Esophagus squamous epithelium (tissue), 5 donors: ENCODE measurements at regions not wholly inside any gene's neighbourhood (a gene's known extent, or its start where the extent isn't known, plus 50 kb on each side); places are given as distances from the start of the nearest gene placed in this dataset.
A peak's percentile ranks its signal among the peaks of the same experiment; 100 is the strongest.

Source experiments
- DNase-seq: peaks from one replicate; lab custom pipeline; 2025; lab: John Stamatoyannopoulos, UW
- H3K27ac ChIP-seq, 4 donors: fragments of 200-600 bp; sonication (generic); one replicate each; pipeline ENCODE4 v1.5.1; 2016 to 2019; ENCODE audit warnings: mild to moderate bottlenecking in 1 of 4
- H3K27me3 ChIP-seq, 4 donors: fragments of 200-600 bp; sonication (generic); 1 replicate in 3 of 4; 2 replicates in 1 of 4; pipeline versions ENCODE4 v1.5.1 to v1.6.0; 2017 to 2021; ENCODE audit warnings: antibody characterized with exemption in 1 of 4
- H3K36me3 ChIP-seq, 3 donors: fragments of 200-600 bp; sonication (generic); one replicate each; pipeline ENCODE4 v1.5.1; 2016 to 2019
- H3K4me1 ChIP-seq, 3 donors: fragments of 200-600 bp; sonication (generic); one replicate each; pipeline ENCODE4 v1.5.1; 2017 to 2019
- H3K4me3 ChIP-seq, 4 donors: fragments of 200-600 bp; sonication (generic); 1 replicate in 3 of 4; 2 replicates in 1 of 4; pipeline ENCODE4 v1.5.1; 2016 to 2019; ENCODE audit warnings: mild to moderate bottlenecking in 2 of 4, moderate library complexity in 1 of 4
- H3K9me3 ChIP-seq, 3 donors: fragments of 200-600 bp; sonication (generic); one replicate each; pipeline ENCODE4 v1.5.1; 2016 to 2019
- CTCF ChIP-seq, 6 experiments: fragments of 450-650 bp in 4 of 6; fragments of 200-600 bp in 2 of 6; sonication (generic) in 2 of 6; IDR thresholded peaks; one replicate each; pipeline ENCODE4 v1.5.1; 2016 to 2019; ENCODE audit warnings: antibody characterized with exemption in 6 of 6, mild to moderate bottlenecking in 4 of 6, moderate library complexity in 4 of 6
- POLR2A ChIP-seq, 4 donors: fragments of 450-650 bp; IDR thresholded peaks; one replicate each; pipeline ENCODE4 v1.6.1; 2017; ENCODE audit warnings: antibody characterized with exemption in 4 of 4, mild to moderate bottlenecking in 4 of 4, moderate library complexity in 3 of 4
- WGBS, 2 donors: methylation state at CpG; one replicate each; pipeline ENCODE4 v1.1.5; 2018; 5-methylcytosine and 5-hydroxymethylcytosine counted together
- intact Hi-C: fragments of 100-400 bp; cut with DNase I; formaldehyde crosslinking; loops from one replicate; pipeline ENCODE4 v1.15.0; 2022
- donor health status: DM: yes; HTN: yes; CAD: no.

GRCh38 chr14:53448682-53449081 lies 295.6 kb upstream of the DDHD1 start:
- H3K4me3 ChIP-seq: no peak overlapping the region
- no peaks in the 10 kb centered on the region for H3K36me3 ChIP-seq
- no peak overlapping the region for H3K27ac ChIP-seq
- no peaks in the 10 kb centered on the region for H3K4me1 ChIP-seq
- no peaks in the 10 kb centered on the region for H3K9me3 ChIP-seq
- TF ChIP-seq CTCF (IDR thresholded peaks at IDR 0.05): no peak
- no peak for TF ChIP-seq POLR2A (IDR thresholded peaks at IDR 0.05)
- intact Hi-C loops: no loop called here
- WGBS, 2 donors: 50 to 86% methylated on average over 1 to 2 of the region's 2 CpGs
- no peaks in the 10 kb centered on the region for H3K27me3 ChIP-seq
- DNase-seq: no peak

- H3K4me3 ChIP-seq: no peak overlapping the region
- H3K9me3 ChIP-seq: no peaks in the 10 kb centered on the region
- intact Hi-C loops: no loop called here
- DNase-seq: no peak
- no peaks in the 10 kb centered on the region for H3K4me1 ChIP-seq
- no peak for TF ChIP-seq POLR2A (IDR thresholded peaks at IDR 0.05)
- TF ChIP-seq CTCF (IDR thresholded peaks at IDR 0.05): no peak
- no peaks in the 10 kb centered on the region for H3K27me3 ChIP-seq
- no peaks in the 10 kb centered on the region for H3K36me3 ChIP-seq
- 81 to 83% methylated on average over 5 of the region's 5 CpGs for WGBS, 2 donors
- H3K27ac ChIP-seq: no peak overlapping the region
These were observed 291.7 kb upstream of the DDHD1 start for GRCh38 chr14:53444677-53445312.

GRCh38 chr14:53441789-53442188 lies 288.7 kb upstream of the DDHD1 start:
- WGBS, 2 donors: 37 to 56% methylated on average over 6 of the region's 6 CpGs
- no peak for DNase-seq
- H3K9me3 ChIP-seq: no peaks in the 10 kb centered on the region
- intact Hi-C loops: no loop called here
- no peaks in the 10 kb centered on the region for H3K36me3 ChIP-seq
- TF ChIP-seq POLR2A (IDR thresholded peaks at IDR 0.05): no peak
- no peak for TF ChIP-seq CTCF (IDR thresholded peaks at IDR 0.05)
- H3K27ac ChIP-seq: no peak overlapping the region
- H3K4me3 ChIP-seq: no peak overlapping the region
- H3K4me1 ChIP-seq: no peaks in the 10 kb centered on the region
- no peaks in the 10 kb centered on the region for H3K27me3 ChIP-seq

- no peaks in the 10 kb centered on the region for H3K4me1 ChIP-seq
- H3K27ac ChIP-seq: no peak overlapping the region
- intact Hi-C loops: no loop called here
- H3K36me3 ChIP-seq: no peaks in the 10 kb centered on the region
- peaks cover 0 to 6% (median 0%) of the 10 kb centered on the region in 4 donors for H3K27me3 ChIP-seq
- no peak for DNase-seq
- no peak overlapping the region for H3K4me3 ChIP-seq
- H3K9me3 ChIP-seq: no peaks in the 10 kb centered on the region
- TF ChIP-seq CTCF (IDR thresholded peaks at IDR 0.05): no peak
- no peak for TF ChIP-seq POLR2A (IDR thresholded peaks at IDR 0.05)
These were observed 284.7 kb upstream of the DDHD1 start for GRCh38 chr14:53437858-53438257.

GRCh38 chr14:53432378-53432802 lies 279.3 kb upstream of the DDHD1 start:
- DNase-seq: no peak
- no peak for TF ChIP-seq POLR2A (IDR thresholded peaks at IDR 0.05)
- TF ChIP-seq CTCF (IDR thresholded peaks at IDR 0.05): peak in 5 of 6 experiments; percentile 23 to 68 (median 49)
- H3K9me3 ChIP-seq: no peaks in the 10 kb centered on the region
- no peaks in the 10 kb centered on the region for H3K36me3 ChIP-seq
- H3K27me3 ChIP-seq: peaks cover 0 to 6% (median 0%) of the 10 kb centered on the region in 4 donors
- H3K4me3 ChIP-seq: no peak overlapping the region
- intact Hi-C loops: no loop called here
- 26 to 68% methylated on average over 2 of the region's 2 CpGs for WGBS, 2 donors
- no peaks in the 10 kb centered on the region for H3K4me1 ChIP-seq
- H3K27ac ChIP-seq: no peak overlapping the region
